ENCODE measurements at regions not wholly inside any gene's neighbourhood (a gene's known extent, or its start where the extent isn't known, plus 50 kb on each side); places are given as distances from the start of the nearest gene placed in this dataset.

DNA sequence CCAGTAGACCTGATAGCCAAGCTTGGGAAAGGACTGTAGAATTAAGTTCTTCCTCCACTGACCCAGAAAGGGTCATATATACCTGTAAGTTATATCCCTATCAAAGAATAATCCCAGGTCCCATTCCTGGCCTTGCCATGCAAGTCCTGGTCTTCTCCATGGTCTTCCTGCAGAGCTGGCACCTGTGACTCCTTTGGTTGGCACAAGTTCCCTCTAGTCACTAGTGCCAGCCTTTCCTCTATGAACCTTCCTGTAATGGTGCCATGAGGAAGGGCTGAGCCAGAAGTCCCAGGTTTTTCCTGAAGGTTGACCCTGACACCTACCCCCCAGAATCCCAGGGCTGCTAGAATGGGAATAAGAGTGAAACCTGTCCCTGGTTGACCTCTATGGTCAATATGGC is 54.1 kb upstream of the UNC5B start:
- TF ChIP-seq EZH2 (IDR thresholded peaks at IDR 0.05; ENCODE audit: low read length), result no peak
- TF ChIP-seq, protein P1, sequence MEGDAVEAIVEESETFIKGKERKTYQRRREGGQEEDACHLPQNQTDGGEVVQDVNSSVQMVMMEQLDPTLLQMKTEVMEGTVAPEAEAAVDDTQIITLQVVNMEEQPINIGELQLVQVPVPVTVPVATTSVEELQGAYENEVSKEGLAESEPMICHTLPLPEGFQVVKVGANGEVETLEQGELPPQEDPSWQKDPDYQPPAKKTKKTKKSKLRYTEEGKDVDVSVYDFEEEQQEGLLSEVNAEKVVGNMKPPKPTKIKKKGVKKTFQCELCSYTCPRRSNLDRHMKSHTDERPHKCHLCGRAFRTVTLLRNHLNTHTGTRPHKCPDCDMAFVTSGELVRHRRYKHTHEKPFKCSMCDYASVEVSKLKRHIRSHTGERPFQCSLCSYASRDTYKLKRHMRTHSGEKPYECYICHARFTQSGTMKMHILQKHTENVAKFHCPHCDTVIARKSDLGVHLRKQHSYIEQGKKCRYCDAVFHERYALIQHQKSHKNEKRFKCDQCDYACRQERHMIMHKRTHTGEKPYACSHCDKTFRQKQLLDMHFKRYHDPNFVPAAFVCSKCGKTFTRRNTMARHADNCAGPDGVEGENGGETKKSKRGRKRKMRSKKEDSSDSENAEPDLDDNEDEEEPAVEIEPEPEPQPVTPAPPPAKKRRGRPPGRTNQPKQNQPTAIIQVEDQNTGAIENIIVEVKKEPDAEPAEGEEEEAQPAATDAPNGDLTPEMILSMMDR (optimal IDR thresholded peaks at IDR 0.05 in 1 of 3, IDR thresholded peaks at IDR 0.05 in 1 of 3, conservative IDR thresholded peaks at IDR 0.05 in 1 of 3; ENCODE audit: extremely low read depth in 1 of 3, insufficient read depth in 2 of 3, low read length in 3 of 3), result no peak

Measured in keratinocyte (primary cell).